ENCODE measurements at regions not wholly inside any gene's neighbourhood (a gene's known extent, or its start where the extent isn't known, plus 50 kb on each side); places are given as distances from the start of the nearest gene placed in this dataset.
"Not testable (repeated sequence)": the region's sequence is repeated elsewhere in the genome, so short reads cannot be mapped to it uniquely, and the experiment has no call there.

GRCh38 chr11:80778432-80778831 is 1337.6 kb upstream of the TENM4 start:
- DNase-seq (ENCODE audit: low read depth) = no peak

GRCh38 chr11:80773919-80774318 is 1333.1 kb upstream of the TENM4 start:
- DNase-seq (ENCODE audit: low read depth) = no peak

- DNase-seq (ENCODE audit: low read depth) = no peak
These were observed 1330.2 kb upstream of the TENM4 start for GRCh38 chr11:80771017-80771416.

- DNase-seq (ENCODE audit: low read depth) = no peak
These were observed 1318.0 kb upstream of the TENM4 start for GRCh38 chr11:80758787-80759186.

GRCh38 chr11:80748207-80748925 is 1307.5 kb upstream of the TENM4 start:
- DNase-seq (ENCODE audit: low read depth) = no peak

- no peak for DNase-seq (ENCODE audit: low read depth)
These were observed 1305.5 kb upstream of the TENM4 start for GRCh38 chr11:80746300-80746699.

GRCh38 chr11:80745416-80745815 is 1304.6 kb upstream of the TENM4 start:
- DNase-seq (ENCODE audit: low read depth) = no peak

- DNase-seq (ENCODE audit: low read depth) = no peak
These were observed 1293.0 kb upstream of the TENM4 start for GRCh38 chr11:80733790-80734189.

GRCh38 chr11:80733361-80733760 is 1292.5 kb upstream of the TENM4 start:
- DNase-seq (ENCODE audit: low read depth) = no peak

GRCh38 chr11:80727315-80727714 is 1286.5 kb upstream of the TENM4 start:
- no peak for DNase-seq (ENCODE audit: low read depth)

GRCh38 chr11:80726236-80726635 is 1285.4 kb upstream of the TENM4 start:
- DNase-seq (ENCODE audit: low read depth) = no peak

GRCh38 chr11:80724366-80724765 is 1283.5 kb upstream of the TENM4 start:
- no peak for DNase-seq (ENCODE audit: low read depth)

GRCh38 chr11:80722629-80723028 is 1281.8 kb upstream of the TENM4 start:
- no peak for DNase-seq (ENCODE audit: low read depth)

- DNase-seq (ENCODE audit: low read depth) = no peak
These were observed 1279.5 kb upstream of the TENM4 start for GRCh38 chr11:80720295-80720694.

GRCh38 chr11:80719292-80719646 is 1278.4 kb upstream of the TENM4 start:
- no peak for DNase-seq (ENCODE audit: low read depth)

GRCh38 chr11:80718611-80719291 is 1277.9 kb upstream of the TENM4 start:
- DNase-seq (ENCODE audit: low read depth) = no peak

- no peak for DNase-seq (ENCODE audit: low read depth)
These were observed 1261.4 kb upstream of the TENM4 start for GRCh38 chr11:80702264-80702663.

- no peak for DNase-seq (ENCODE audit: low read depth)
These were observed 1259.6 kb upstream of the TENM4 start for GRCh38 chr11:80700386-80700785.

- DNase-seq (ENCODE audit: low read depth) = not testable (repeated sequence)
These were observed 1258.8 kb upstream of the TENM4 start for GRCh38 chr11:80699406-80700177.

GRCh38 chr11:80698637-80699036 is 1257.8 kb upstream of the TENM4 start:
- no peak for DNase-seq (ENCODE audit: low read depth)

- DNase-seq (ENCODE audit: low read depth) = no peak
These were observed 1253.6 kb upstream of the TENM4 start for GRCh38 chr11:80694385-80694784.

GRCh38 chr11:80687941-80688340 is 1247.1 kb upstream of the TENM4 start:
- no peak for DNase-seq (ENCODE audit: low read depth)

- no peak for DNase-seq (ENCODE audit: low read depth)
These were observed 1246.1 kb upstream of the TENM4 start for GRCh38 chr11:80686889-80687288.
